KOPT-K1 (cell line): ENCODE measurements at regions not wholly inside any gene's neighbourhood (a gene's known extent, or its start where the extent isn't known, plus 50 kb on each side); places are given as distances from the start of the nearest gene placed in this dataset.
"Not testable (repeated sequence)": the region's sequence is repeated elsewhere in the genome, so short reads cannot be mapped to it uniquely, and the experiment has no call there.

Experiments
- H3K27ac ChIP-seq: fragments of 200-600 bp; sonication (generic); 2 replicates; pipeline ENCODE4 v1.5.1; 2016; ENCODE audit warnings: antibody characterized with exemption, mild to moderate bottlenecking, low read depth, low read length; ENCODE audit not compliant: poor library complexity, severe bottlenecking
- H3K36me3 ChIP-seq: fragments of 200-600 bp; sonication (generic); 2 replicates; pipeline ENCODE4 v1.5.1; 2017; ENCODE audit warnings: antibody characterized with exemption, mild to moderate bottlenecking, low read length, moderate library complexity; ENCODE audit not compliant: insufficient read depth
- H3K9me3 ChIP-seq: fragments of 200-600 bp; sonication (generic); 2 replicates; pipeline ENCODE4 v1.5.1; 2017; ENCODE audit warnings: antibody characterized with exemption, low read length, mild to moderate bottlenecking; ENCODE audit not compliant: insufficient read depth, poor library complexity, severe bottlenecking

GRCh38 chr4:178010596-178010995, 568.4 kb upstream of the AGA start:
- H3K27ac ChIP-seq: no peak overlapping the region
- no peaks in the 10 kb centered on the region for H3K36me3 ChIP-seq
- no peaks in the 10 kb centered on the region for H3K9me3 ChIP-seq

- H3K36me3 ChIP-seq, H3K27ac ChIP-seq, H3K9me3 ChIP-seq: not testable (repeated sequence)
Measured at GRCh38 chr4:178015046-178015445, 572.8 kb upstream of the AGA start.

GRCh38 chr4:178026999-178027398, 584.8 kb upstream of the AGA start:
- H3K36me3 ChIP-seq: no peaks in the 10 kb centered on the region
- no peaks in the 10 kb centered on the region for H3K9me3 ChIP-seq
- H3K27ac ChIP-seq: no peak overlapping the region

GRCh38 chr4:178027796-178028195, 585.6 kb upstream of the AGA start:
- Histone ChIP-seq H3K36me3 (no peaks in the 10 kb centered on the region), H3K27ac (no peak overlapping the region), H3K9me3 (no peaks in the 10 kb centered on the region)

GRCh38 chr4:178028481-178028880, 586.2 kb upstream of the AGA start:
- Histone ChIP-seq H3K36me3 (no peaks in the 10 kb centered on the region), H3K27ac (no peak overlapping the region), H3K9me3 (no peaks in the 10 kb centered on the region)

- Histone ChIP-seq H3K27ac (no peak overlapping the region), H3K9me3 (no peaks in the 10 kb centered on the region), H3K36me3 (no peaks in the 10 kb centered on the region)
Measured at GRCh38 chr4:178037459-178038214, 595.4 kb upstream of the AGA start.

- Histone ChIP-seq H3K36me3 (no peaks in the 10 kb centered on the region), H3K9me3 (no peaks in the 10 kb centered on the region), H3K27ac (no peak overlapping the region)
Measured at GRCh38 chr4:178056996-178057395, 614.8 kb upstream of the AGA start.

- no peak overlapping the region for H3K27ac ChIP-seq
- H3K36me3 ChIP-seq: no peaks in the 10 kb centered on the region
Measured at GRCh38 chr4:178063568-178063967, 621.3 kb upstream of the AGA start.

GRCh38 chr4:178066338-178066941, 624.2 kb upstream of the AGA start:
- no peaks in the 10 kb centered on the region for H3K9me3 ChIP-seq
- H3K27ac ChIP-seq: no peak overlapping the region
- H3K36me3 ChIP-seq: no peaks in the 10 kb centered on the region

More at GRCh38 chr4:178063568-178063967, 621.3 kb upstream of the AGA start:
- no peaks in the 10 kb centered on the region for H3K9me3 ChIP-seq

GRCh38 chr4:178068136-178068535, 625.9 kb upstream of the AGA start:
- no peak overlapping the region for H3K27ac ChIP-seq
- no peaks in the 10 kb centered on the region for H3K9me3 ChIP-seq
- no peaks in the 10 kb centered on the region for H3K36me3 ChIP-seq

- Histone ChIP-seq H3K9me3 (no peaks in the 10 kb centered on the region), H3K27ac (no peak overlapping the region), H3K36me3 (no peaks in the 10 kb centered on the region)
Measured at GRCh38 chr4:178070163-178070562, 627.9 kb upstream of the AGA start.

GRCh38 chr4:178080312-178080711, 638.1 kb upstream of the AGA start:
- Histone ChIP-seq H3K36me3 (no peaks in the 10 kb centered on the region), H3K9me3 (no peaks in the 10 kb centered on the region), H3K27ac (no peak overlapping the region)

- no peak overlapping the region for H3K27ac ChIP-seq
Measured at GRCh38 chr4:178081176-178081575, 638.9 kb upstream of the AGA start.

GRCh38 chr4:178081896-178082295, 639.7 kb upstream of the AGA start:
- no peak overlapping the region for H3K27ac ChIP-seq
- H3K36me3 ChIP-seq: no peaks in the 10 kb centered on the region
- no peaks in the 10 kb centered on the region for H3K9me3 ChIP-seq

More at GRCh38 chr4:178081176-178081575, 638.9 kb upstream of the AGA start:
- no peaks in the 10 kb centered on the region for H3K9me3 ChIP-seq
- no peaks in the 10 kb centered on the region for H3K36me3 ChIP-seq

GRCh38 chr4:178082906-178083305, 640.7 kb upstream of the AGA start:
- Histone ChIP-seq H3K36me3 (no peaks in the 10 kb centered on the region), H3K9me3 (no peaks in the 10 kb centered on the region), H3K27ac (no peak overlapping the region)

- H3K9me3 ChIP-seq: no peaks in the 10 kb centered on the region
- H3K27ac ChIP-seq: no peak overlapping the region
- H3K36me3 ChIP-seq: no peaks in the 10 kb centered on the region
Measured at GRCh38 chr4:178083968-178084367, 641.7 kb upstream of the AGA start.
